ENCODE measurements at regions not wholly inside any gene's neighbourhood (a gene's known extent, or its start where the extent isn't known, plus 50 kb on each side); places are given as distances from the start of the nearest gene placed in this dataset.

DNA sequence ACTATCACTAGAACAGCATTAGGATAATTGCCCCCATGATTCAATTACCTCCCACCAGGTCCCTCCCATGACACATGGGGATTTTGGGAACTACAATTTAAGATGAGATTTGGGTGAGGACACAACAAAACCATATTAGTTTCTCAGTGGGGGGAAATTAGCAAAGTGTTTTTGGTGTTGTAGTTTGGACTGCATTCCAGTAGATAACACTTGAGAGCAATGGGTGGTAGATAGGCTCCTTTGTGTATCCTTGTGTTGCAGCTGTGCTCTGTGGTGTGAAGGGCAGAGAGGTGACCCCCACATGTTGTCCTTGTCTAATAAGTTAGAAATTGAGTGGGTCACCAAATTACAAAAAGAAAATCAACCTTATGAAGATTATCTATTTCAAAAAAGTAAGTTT, 223.8 kb downstream of the SATB1 start:
- H3K4me3 ChIP-seq (ENCODE audit: insufficient read depth, low read depth, low read length), result no peak overlapping the region
- H3K9ac ChIP-seq (ENCODE audit: low read length), result no peak overlapping the region
- H3K36me3 ChIP-seq (ENCODE audit: insufficient read depth, low read length), result no peaks in the 10 kb centered on the region
- no peaks in the 10 kb centered on the region for H3K4me1 Mint-ChIP-seq (ENCODE audit: low read depth, unreplicated experiment)
- H3K4me1 ChIP-seq (ENCODE audit: insufficient read depth, low read length), result no peaks in the 10 kb centered on the region
- H3K27me3 ChIP-seq (ENCODE audit: insufficient read depth, low read length), result no peaks in the 10 kb centered on the region
- no peaks in the 10 kb centered on the region for H3K9me3 Mint-ChIP-seq (ENCODE audit: unreplicated experiment)
- TF ChIP-seq, protein P1, sequence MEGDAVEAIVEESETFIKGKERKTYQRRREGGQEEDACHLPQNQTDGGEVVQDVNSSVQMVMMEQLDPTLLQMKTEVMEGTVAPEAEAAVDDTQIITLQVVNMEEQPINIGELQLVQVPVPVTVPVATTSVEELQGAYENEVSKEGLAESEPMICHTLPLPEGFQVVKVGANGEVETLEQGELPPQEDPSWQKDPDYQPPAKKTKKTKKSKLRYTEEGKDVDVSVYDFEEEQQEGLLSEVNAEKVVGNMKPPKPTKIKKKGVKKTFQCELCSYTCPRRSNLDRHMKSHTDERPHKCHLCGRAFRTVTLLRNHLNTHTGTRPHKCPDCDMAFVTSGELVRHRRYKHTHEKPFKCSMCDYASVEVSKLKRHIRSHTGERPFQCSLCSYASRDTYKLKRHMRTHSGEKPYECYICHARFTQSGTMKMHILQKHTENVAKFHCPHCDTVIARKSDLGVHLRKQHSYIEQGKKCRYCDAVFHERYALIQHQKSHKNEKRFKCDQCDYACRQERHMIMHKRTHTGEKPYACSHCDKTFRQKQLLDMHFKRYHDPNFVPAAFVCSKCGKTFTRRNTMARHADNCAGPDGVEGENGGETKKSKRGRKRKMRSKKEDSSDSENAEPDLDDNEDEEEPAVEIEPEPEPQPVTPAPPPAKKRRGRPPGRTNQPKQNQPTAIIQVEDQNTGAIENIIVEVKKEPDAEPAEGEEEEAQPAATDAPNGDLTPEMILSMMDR (IDR thresholded peaks at IDR 0.05; ENCODE audit: insufficient read depth, low read depth, low read length), result no peak
- no peak for TF ChIP-seq EZH2 (IDR thresholded peaks at IDR 0.05; ENCODE audit: insufficient read depth, low read length)
- H3K4me2 ChIP-seq (ENCODE audit: low read length), result no peak overlapping the region
- no peak for FAIRE-seq
- DNase-seq (ENCODE audit: low read depth), result no peak
- no peaks in the 10 kb centered on the region for H3K36me3 Mint-ChIP-seq (ENCODE audit: low read depth, unreplicated experiment)
- H3K27ac ChIP-seq (ENCODE audit: low read depth, low read length), result no peak overlapping the region
- no peak overlapping the region for H2AFZ ChIP-seq (ENCODE audit: low read depth, low read length)
- no peaks in the 10 kb centered on the region for H3K79me2 ChIP-seq (ENCODE audit: insufficient read depth, low read length)
- H4K20me1 ChIP-seq (ENCODE audit: insufficient read depth, low read length), result no peaks in the 10 kb centered on the region
- no peaks in the 10 kb centered on the region for H3K9me3 ChIP-seq (ENCODE audit: insufficient read depth, low read depth, low read length)
- no peak overlapping the region for H3K27ac Mint-ChIP-seq (ENCODE audit: unreplicated experiment)
- H3K27me3 Mint-ChIP-seq (ENCODE audit: low read depth, unreplicated experiment), result no peaks in the 10 kb centered on the region
- H3K4me3 Mint-ChIP-seq (ENCODE audit: unreplicated experiment), result no peak overlapping the region

DNA sequence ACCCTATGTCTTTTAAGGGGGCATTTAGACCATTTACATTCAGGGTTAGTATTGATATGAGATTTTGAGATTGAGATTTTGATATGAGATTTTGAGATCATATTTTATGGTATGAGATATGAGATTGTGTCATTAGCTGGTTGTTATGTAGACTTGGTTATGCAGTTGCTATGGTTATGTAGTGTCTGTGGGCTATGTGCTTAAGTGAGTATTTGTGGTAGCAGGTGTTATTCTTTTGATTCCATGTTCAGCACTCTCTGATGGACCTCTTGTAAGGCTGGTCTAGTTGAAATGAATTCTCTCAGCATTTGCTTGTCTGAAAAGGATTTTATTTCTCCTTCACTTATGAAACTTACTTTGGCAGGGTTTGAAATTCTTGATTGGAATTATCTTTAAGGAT, 225.4 kb downstream of the SATB1 start:
- H3K9me3 ChIP-seq (ENCODE audit: insufficient read depth, low read depth, low read length), result no peaks in the 10 kb centered on the region
- H3K79me2 ChIP-seq (ENCODE audit: insufficient read depth, low read length), result no peaks in the 10 kb centered on the region
- no peaks in the 10 kb centered on the region for H3K4me1 Mint-ChIP-seq (ENCODE audit: low read depth, unreplicated experiment)
- no peak overlapping the region for H3K4me3 ChIP-seq (ENCODE audit: insufficient read depth, low read depth, low read length)
- TF ChIP-seq, protein P1 (IDR thresholded peaks at IDR 0.05; ENCODE audit: insufficient read depth, low read depth, low read length), result no peak
- no peak for TF ChIP-seq EZH2 (IDR thresholded peaks at IDR 0.05; ENCODE audit: insufficient read depth, low read length)
- FAIRE-seq, result no peak
- H3K36me3 Mint-ChIP-seq (ENCODE audit: low read depth, unreplicated experiment), result no peaks in the 10 kb centered on the region
- H3K27me3 ChIP-seq (ENCODE audit: insufficient read depth, low read length), result no peaks in the 10 kb centered on the region
- no peak overlapping the region for H3K27ac Mint-ChIP-seq (ENCODE audit: unreplicated experiment)
- DNase-seq (ENCODE audit: low read depth), result no peak
- H3K4me3 Mint-ChIP-seq (ENCODE audit: unreplicated experiment), result no peak overlapping the region
- H3K9ac ChIP-seq (ENCODE audit: low read length), result no peak overlapping the region
- H3K4me2 ChIP-seq (ENCODE audit: low read length), result no peak overlapping the region
- no peak overlapping the region for H2AFZ ChIP-seq (ENCODE audit: low read depth, low read length)
- H3K27me3 Mint-ChIP-seq (ENCODE audit: low read depth, unreplicated experiment), result no peaks in the 10 kb centered on the region
- H3K9me3 Mint-ChIP-seq (ENCODE audit: unreplicated experiment), result no peaks in the 10 kb centered on the region
- H3K4me1 ChIP-seq (ENCODE audit: insufficient read depth, low read length), result no peaks in the 10 kb centered on the region
- H3K36me3 ChIP-seq (ENCODE audit: insufficient read depth, low read length), result no peaks in the 10 kb centered on the region
- H4K20me1 ChIP-seq (ENCODE audit: insufficient read depth, low read length), result no peaks in the 10 kb centered on the region
- no peak overlapping the region for H3K27ac ChIP-seq (ENCODE audit: low read depth, low read length)

DNA sequence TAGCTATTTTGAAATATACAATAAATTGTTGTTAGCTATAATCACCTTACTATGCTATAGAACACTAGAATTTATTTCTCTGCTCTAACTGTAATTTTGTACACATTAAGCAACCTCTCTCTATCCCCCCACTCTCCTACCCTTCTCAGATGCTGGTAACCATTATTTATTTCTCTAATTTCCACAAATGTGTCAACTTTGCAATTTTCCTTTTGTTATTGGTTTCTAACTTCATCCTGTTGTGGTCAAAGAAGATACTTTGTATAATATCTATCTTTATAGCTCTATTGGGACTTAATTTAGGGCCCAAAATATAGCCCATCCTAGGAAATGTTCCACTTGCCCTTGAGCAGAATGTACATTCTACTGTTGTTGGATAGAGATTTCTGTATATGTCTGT, 229.3 kb downstream of the SATB1 start:
- Histone ChIP-seq H3K27ac (ENCODE audit: low read depth, low read length) (no peak overlapping the region), H3K36me3 (ENCODE audit: insufficient read depth, low read length) (no peaks in the 10 kb centered on the region), H2AFZ (ENCODE audit: low read depth, low read length) (no peak overlapping the region), H3K4me3 (ENCODE audit: insufficient read depth, low read depth, low read length) (no peak overlapping the region), H3K79me2 (ENCODE audit: insufficient read depth, low read length) (no peaks in the 10 kb centered on the region), H3K27me3 (ENCODE audit: insufficient read depth, low read length) (no peaks in the 10 kb centered on the region), H3K9ac (ENCODE audit: low read length) (no peak overlapping the region), H3K9me3 (ENCODE audit: insufficient read depth, low read depth, low read length) (no peaks in the 10 kb centered on the region), H3K4me2 (ENCODE audit: low read length) (no peak overlapping the region), H3K4me1 (ENCODE audit: insufficient read depth, low read length) (no peaks in the 10 kb centered on the region), H4K20me1 (ENCODE audit: insufficient read depth, low read length) (no peaks in the 10 kb centered on the region)
- Mint-ChIP-seq H3K36me3 (ENCODE audit: low read depth, unreplicated experiment) (no peaks in the 10 kb centered on the region), H3K4me1 (ENCODE audit: low read depth, unreplicated experiment) (no peaks in the 10 kb centered on the region), H3K4me3 (ENCODE audit: unreplicated experiment) (no peak overlapping the region), H3K27ac (ENCODE audit: unreplicated experiment) (no peak overlapping the region), H3K9me3 (ENCODE audit: unreplicated experiment) (no peaks in the 10 kb centered on the region), H3K27me3 (ENCODE audit: low read depth, unreplicated experiment) (no peaks in the 10 kb centered on the region)
- no peak for TF ChIP-seq EZH2 (IDR thresholded peaks at IDR 0.05; ENCODE audit: insufficient read depth, low read length)
- DNase-seq (ENCODE audit: low read depth) (no peak), FAIRE-seq (no peak)

Measured in astrocyte (in vitro differentiated cells and primary cell).